ENCODE measurements at regions not wholly inside any gene's neighbourhood (a gene's known extent, or its start where the extent isn't known, plus 50 kb on each side); places are given as distances from the start of the nearest gene placed in this dataset.

- no peak for DNase-seq
These were observed 190.6 kb downstream of the NSG2 start for GRCh38 chr5:174236070-174236469.

DNA sequence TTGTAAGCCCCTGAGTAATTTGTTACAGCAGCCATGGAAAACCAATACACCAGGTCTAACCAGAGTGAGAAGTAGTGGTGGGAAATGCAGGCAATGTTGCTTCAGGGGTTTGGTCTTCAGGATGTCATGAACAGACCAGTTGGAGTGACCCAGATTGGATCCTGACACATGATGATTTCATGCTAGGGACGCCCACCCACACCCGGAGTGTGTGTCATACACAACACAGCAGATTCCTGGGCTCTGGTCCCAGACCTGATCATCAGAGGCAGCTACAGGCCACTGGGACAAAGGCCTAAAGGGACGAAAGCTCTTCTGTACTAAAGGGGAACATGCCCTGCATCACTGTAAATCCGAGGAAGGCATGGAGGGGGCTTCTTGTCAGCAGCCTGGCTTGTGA lies 194.2 kb downstream of the NSG2 start:
- no peak for DNase-seq

DNA sequence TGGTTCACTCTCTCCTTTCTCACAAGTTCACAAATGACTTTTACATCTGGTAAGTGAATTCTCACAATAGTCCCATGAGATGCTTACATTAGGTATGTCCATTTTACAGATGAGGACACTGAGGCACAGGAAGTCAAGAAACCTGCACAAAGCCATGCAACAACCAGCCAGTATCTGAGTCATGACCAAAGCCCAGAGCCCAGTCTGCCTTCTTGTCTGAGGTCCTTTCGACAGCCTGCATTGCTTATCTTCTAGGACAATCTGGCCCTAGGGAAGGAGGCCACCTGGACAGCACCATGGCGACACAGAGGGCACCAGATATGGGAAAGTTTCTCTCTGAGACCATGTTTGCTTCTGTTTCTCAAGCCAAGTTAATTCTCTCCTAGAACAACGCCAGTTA lies 197.1 kb downstream of the NSG2 start:
- no peak for DNase-seq

- DNase-seq: no peak
These were observed 198.4 kb downstream of the NSG2 start for GRCh38 chr5:174243904-174244303.

DNA sequence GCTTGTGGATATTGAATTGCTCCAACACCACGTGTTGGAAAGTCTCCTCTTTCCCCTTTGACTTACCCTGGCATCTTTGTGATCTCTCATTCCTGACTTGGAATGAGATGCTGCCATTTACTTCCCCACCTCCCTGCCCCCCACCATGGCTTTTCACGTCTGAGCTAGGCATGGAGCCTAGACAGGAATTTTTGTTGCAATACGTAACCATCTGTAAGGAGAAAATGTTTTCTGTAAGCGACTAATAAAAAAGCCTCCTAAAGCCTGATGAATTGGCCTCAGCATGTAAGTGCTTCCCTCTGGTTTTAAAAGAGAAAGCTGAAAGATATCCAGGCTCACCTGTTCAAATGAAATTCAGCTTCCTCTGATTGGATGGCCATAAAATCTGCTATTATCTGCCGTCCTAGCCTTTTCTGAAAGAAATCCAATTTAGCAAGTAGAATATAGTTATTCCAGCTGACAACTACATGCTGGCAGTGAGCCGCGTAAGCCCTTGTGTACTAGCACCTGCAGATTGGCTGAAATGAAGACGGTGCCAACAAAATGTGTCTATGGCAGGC lies 200.1 kb downstream of the NSG2 start:
- no peak for DNase-seq

- DNase-seq: no peak
These were observed 201.2 kb downstream of the NSG2 start for GRCh38 chr5:174246743-174247142.

DNA sequence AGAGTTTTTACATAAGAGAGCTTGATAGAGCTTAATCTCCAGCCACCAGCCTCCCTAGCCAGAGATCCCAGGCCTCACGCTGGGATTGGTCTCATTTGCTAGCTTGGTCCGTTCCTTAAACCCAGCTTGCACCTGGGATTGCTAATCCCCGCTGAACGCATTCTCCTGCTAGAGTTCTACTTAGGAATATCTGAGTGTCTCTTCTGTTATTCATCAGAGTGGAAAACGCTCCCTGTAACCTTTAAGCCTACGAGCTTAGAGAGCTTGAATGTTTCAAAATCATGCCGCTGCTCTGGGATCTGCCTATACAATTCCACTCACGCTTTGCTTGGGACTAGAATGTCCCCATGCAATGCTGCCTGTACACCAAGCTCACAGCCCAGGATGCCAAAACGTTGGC lies 201.8 kb downstream of the NSG2 start:
- DNase-seq: no peak

GRCh38 chr5:174251305-174252000 lies 205.9 kb downstream of the NSG2 start:
- DNase-seq: no peak

DNA sequence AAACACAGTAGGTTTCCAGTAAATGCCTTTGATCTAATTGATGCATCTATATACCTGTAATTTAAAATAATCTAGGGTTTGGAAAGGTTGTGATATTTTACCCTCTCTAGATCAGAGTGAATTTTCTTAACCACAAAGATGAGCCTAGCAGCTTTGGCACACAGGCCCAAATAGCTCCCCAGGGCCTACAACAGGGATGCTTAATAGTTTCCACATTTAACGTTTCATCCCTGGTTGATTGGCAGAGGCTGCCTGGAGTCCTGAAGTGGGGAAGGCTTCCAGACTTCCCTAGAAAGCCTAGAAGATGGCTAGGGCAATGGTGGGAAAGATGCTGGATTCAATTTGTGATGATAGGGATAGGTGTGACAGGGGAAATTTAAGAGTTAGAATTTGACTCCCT lies 206.6 kb downstream of the NSG2 start:
- no peak for DNase-seq

- DNase-seq: no peak
These were observed 214.4 kb downstream of the NSG2 start for GRCh38 chr5:174259696-174260420.

GRCh38 chr5:174271316-174271715 lies 225.8 kb downstream of the NSG2 start:
- no peak for DNase-seq

DNA sequence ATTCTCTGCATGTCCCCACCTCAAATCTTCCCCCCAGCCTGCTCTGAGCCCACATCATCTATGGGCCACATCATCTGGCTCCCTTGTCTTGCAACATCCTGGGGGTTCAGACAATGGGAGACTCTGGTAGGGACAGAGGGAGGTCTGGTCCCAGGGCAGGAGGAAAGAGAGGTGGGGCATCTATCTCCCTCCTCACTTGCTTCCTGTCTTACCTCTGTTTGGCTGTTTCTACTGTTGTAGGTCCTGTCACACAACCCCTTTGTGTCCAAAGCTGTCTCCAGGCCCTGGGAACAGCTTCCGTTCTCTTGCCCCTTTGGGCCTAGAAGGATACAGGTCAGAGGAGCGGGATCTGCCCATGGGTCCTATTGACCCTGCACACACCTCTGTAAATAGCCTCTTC lies 227.2 kb downstream of the NSG2 start:
- DNase-seq: no peak

- no peak for DNase-seq
These were observed 227.8 kb downstream of the NSG2 start for GRCh38 chr5:174273325-174273724.

DNA sequence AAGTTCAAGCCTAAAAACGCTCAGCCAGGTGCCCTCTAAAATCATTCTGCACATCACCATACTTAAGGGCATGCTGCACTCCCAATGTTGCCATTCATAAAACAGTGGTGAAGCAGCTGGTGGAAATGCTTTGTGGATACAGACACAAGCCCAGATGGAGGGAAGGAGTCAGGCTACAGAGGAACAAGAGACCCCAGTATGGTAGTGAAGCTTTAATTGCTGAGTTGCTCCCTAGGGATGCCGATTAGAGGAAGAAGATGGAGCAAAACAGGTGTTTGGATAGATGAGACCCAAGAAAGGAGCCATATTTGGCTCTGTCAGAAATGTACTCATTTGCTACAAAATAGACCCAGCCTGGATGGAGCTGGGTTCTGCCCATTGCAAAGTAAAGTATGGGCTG lies 230.5 kb downstream of the NSG2 start:
- DNase-seq: no peak

GRCh38 chr5:174281089-174281760 lies 235.7 kb downstream of the NSG2 start:
- no peak for DNase-seq

- no peak for DNase-seq
These were observed 236.3 kb downstream of the NSG2 start for GRCh38 chr5:174281855-174282254.

DNA sequence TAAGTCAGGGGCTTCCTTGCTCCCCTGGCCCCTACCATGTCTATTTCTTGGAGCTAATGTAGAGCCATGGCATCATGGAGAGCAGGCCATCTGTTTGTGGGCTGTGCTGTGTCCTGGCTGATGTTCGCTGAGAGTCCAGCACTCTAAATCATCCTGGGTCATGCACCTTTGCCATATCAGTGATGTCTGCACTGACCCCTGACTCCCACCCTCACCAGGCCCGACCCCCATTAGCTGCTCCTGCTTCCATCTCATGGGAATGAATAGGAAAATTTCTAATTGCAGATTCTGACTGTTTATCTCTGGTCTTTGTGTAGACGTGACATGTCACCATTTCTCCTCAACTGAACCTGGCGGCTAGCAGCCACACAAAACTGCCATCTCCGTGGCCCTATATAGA lies 236.9 kb downstream of the NSG2 start:
- no peak for DNase-seq

DNA sequence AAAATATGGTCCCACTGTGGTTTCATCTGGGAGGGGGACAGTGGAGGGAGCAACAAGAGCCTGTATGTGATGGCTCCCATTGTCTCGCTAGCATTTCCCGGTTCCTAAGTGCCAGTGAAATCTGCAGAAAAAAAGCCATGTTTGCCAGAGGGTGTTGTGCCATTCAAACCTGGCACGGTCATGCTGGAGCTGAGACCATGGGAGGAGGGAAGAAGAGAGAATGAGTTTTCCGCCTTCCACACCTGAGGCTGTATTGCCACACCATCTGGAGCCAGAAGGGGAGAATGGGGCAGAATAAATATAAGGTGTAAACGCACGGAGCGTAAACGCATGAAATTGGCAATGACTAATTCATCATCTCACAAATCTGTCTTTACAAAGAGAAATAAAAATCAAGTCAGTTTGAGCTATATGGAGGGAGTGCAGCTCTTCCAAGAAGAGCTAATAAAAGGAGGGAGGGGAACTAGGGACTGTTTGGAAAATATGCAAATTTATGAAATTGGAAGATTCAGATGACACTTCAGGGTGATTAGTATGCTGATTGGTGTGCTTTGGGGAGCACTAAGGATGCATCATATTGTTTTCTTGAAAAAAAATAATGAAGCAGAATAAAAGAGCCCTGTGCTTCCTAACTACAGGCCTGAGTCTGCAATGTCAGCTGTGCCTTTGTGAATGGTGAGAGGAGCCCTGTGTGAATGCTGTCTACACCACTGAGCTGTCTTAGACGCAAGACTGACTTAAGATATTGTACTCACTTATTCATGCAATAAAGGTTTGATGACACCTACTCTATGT lies 237.9 kb downstream of the NSG2 start:
- no peak for DNase-seq

GRCh38 chr5:174284873-174285272 lies 239.4 kb downstream of the NSG2 start:
- no peak for DNase-seq

DNA sequence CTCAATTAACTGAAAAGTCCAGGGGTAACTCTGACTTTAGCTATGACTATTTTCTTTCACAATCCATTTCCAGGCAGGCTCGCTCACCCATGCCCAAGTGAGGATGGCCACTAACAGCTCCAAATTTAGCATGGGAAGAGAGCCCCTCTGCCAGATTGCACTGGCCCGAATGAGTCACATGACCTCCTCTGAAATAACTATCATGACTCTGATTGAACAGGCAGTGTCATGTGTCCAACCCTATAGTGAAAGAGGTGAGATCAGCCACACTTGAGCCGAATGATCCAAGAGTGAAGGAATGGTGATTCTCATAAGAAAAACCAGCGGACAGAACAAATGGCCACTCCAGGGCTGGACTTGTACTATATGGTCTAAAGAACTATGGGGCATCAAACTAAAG lies 242.3 kb downstream of the NSG2 start:
- DNase-seq: no peak

GRCh38 chr5:174288439-174288838 lies 242.9 kb downstream of the NSG2 start:
- DNase-seq: no peak

DNA sequence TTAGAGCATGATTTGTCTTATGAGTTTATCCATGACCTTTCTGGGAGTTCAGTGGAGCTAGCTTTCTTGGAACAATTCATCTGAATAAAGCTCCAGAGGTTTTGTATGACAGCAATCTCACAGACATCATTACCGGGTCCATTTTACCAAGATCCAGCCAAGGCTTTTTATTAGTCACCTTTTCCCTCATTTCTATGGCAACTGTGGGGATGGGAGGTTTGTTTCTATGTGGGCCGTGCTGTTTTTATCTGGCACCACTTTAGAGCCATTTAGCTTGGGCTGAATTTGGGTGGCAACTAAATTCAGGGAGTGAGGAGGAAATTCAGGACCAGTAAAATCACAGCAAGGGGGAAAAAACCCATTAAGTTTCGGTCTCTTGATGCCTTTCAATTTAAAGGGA lies 245.7 kb downstream of the NSG2 start:
- no peak for DNase-seq

GRCh38 chr5:174292348-174292747 lies 246.8 kb downstream of the NSG2 start:
- no peak for DNase-seq
